ACC112 (cell line): ENCODE measurements at regions not wholly inside any gene's neighbourhood (a gene's known extent, or its start where the extent isn't known, plus 50 kb on each side); places are given as distances from the start of the nearest gene placed in this dataset.

Experiments used
- H2AFZ ChIP-seq: fragments of 200-600 bp; sonication (generic); one replicate; pipeline ENCODE4 v1.6.0; 2017; ENCODE audit warnings: antibody characterized with exemption, low read length; ENCODE audit not compliant: unreplicated experiment
- H3K27ac ChIP-seq: fragments of 200-600 bp; sonication (generic); 2 replicates; pipeline ENCODE4 v1.5.1; 2014; ENCODE audit warnings: low read depth, mild to moderate bottlenecking, antibody characterized with exemption, low read length, moderate library complexity
- H3K27me3 ChIP-seq: fragments of 200-600 bp; sonication (generic); 2 replicates; pipeline ENCODE4 v1.6.1; 2014; ENCODE audit warnings: mild to moderate bottlenecking, antibody characterized with exemption, low read length, moderate library complexity, mixed read lengths; ENCODE audit not compliant: insufficient read depth
- H3K36me3 ChIP-seq: fragments of 200-600 bp; sonication (generic); 2 replicates; pipeline ENCODE4 v1.6.1; 2016; ENCODE audit warnings: mild to moderate bottlenecking, antibody characterized with exemption, low read length, moderate library complexity, mixed read lengths; ENCODE audit not compliant: insufficient read depth
- H3K4me1 ChIP-seq: fragments of 200-600 bp; sonication (generic); one replicate; pipeline ENCODE4 v1.6.1; 2016; ENCODE audit warnings: low read length, mixed read lengths; ENCODE audit not compliant: insufficient read depth, unreplicated experiment, control insufficient read depth
- H3K4me3 ChIP-seq: fragments of 200-600 bp; sonication (generic); 2 replicates; pipeline ENCODE4 v1.5.1; 2014; ENCODE audit warnings: mild to moderate bottlenecking, low read depth, low read length
- H3K79me2 ChIP-seq: fragments of 200-600 bp; sonication (generic); one replicate; pipeline ENCODE4 v1.6.0; 2016; ENCODE audit warnings: low read length; ENCODE audit not compliant: control insufficient read depth, unreplicated experiment, insufficient read depth

GRCh38 chrX:5568934-5569333 is 659.7 kb downstream of the NLGN4X start:
- Histone ChIP-seq H3K27ac (no peak overlapping the region), H2AFZ (no peak overlapping the region), H3K4me1 (no peaks in the 10 kb centered on the region), H3K27me3 (no peaks in the 10 kb centered on the region), H3K4me3 (no peak overlapping the region), H3K79me2 (no peaks in the 10 kb centered on the region), H3K36me3 (no peaks in the 10 kb centered on the region)

GRCh38 chrX:5559386-5559785 is 669.3 kb downstream of the NLGN4X start:
- Histone ChIP-seq H3K4me1 (no peaks in the 10 kb centered on the region), H3K36me3 (no peaks in the 10 kb centered on the region)

GRCh38 chrX:5549512-5549911 is 679.2 kb downstream of the NLGN4X start:
- no peak overlapping the region for H3K27ac ChIP-seq
- no peak overlapping the region for H2AFZ ChIP-seq
- no peak overlapping the region for H3K4me3 ChIP-seq
- H3K27me3 ChIP-seq, result no peaks in the 10 kb centered on the region
- H3K79me2 ChIP-seq, result no peaks in the 10 kb centered on the region
- H3K36me3 ChIP-seq, result no peaks in the 10 kb centered on the region
- H3K4me1 ChIP-seq, result no peaks in the 10 kb centered on the region

More at GRCh38 chrX:5559386-5559785, 669.3 kb downstream of the NLGN4X start:
- no peak overlapping the region for H3K4me3 ChIP-seq
- H2AFZ ChIP-seq, result no peak overlapping the region
- H3K79me2 ChIP-seq, result no peaks in the 10 kb centered on the region
- H3K27ac ChIP-seq, result no peak overlapping the region
- H3K27me3 ChIP-seq, result no peaks in the 10 kb centered on the region

- Histone ChIP-seq H3K27ac (no peak overlapping the region), H3K36me3 (no peaks in the 10 kb centered on the region), H2AFZ (no peak overlapping the region), H3K79me2 (no peaks in the 10 kb centered on the region), H3K4me3 (no peak overlapping the region), H3K27me3 (no peaks in the 10 kb centered on the region), H3K4me1 (no peaks in the 10 kb centered on the region)
These were observed 691.6 kb downstream of the NLGN4X start for GRCh38 chrX:5537098-5537497.

- Histone ChIP-seq H3K4me1 (no peaks in the 10 kb centered on the region), H3K27ac (no peak overlapping the region), H2AFZ (no peak overlapping the region), H3K79me2 (no peaks in the 10 kb centered on the region), H3K27me3 (no peaks in the 10 kb centered on the region), H3K4me3 (no peak overlapping the region), H3K36me3 (no peaks in the 10 kb centered on the region)
These were observed 692.4 kb downstream of the NLGN4X start for GRCh38 chrX:5536261-5536660.

GRCh38 chrX:5528057-5528456 is 700.6 kb downstream of the NLGN4X start:
- Histone ChIP-seq H3K79me2 (no peaks in the 10 kb centered on the region), H3K4me3 (no peak overlapping the region), H3K36me3 (no peaks in the 10 kb centered on the region), H3K4me1 (no peaks in the 10 kb centered on the region), H3K27me3 (no peaks in the 10 kb centered on the region), H2AFZ (no peak overlapping the region), H3K27ac (no peak overlapping the region)

- H3K27me3 ChIP-seq, result no peaks in the 10 kb centered on the region
- H2AFZ ChIP-seq, result no peak overlapping the region
- no peak overlapping the region for H3K27ac ChIP-seq
- H3K4me3 ChIP-seq, result no peak overlapping the region
- H3K79me2 ChIP-seq, result no peaks in the 10 kb centered on the region
- no peaks in the 10 kb centered on the region for H3K4me1 ChIP-seq
- no peaks in the 10 kb centered on the region for H3K36me3 ChIP-seq
These were observed 702.5 kb downstream of the NLGN4X start for GRCh38 chrX:5526191-5526590.

GRCh38 chrX:5490786-5491563 is 737.7 kb downstream of the NLGN4X start:
- H2AFZ ChIP-seq, result no peak overlapping the region
- H3K36me3 ChIP-seq, result no peaks in the 10 kb centered on the region
- H3K27ac ChIP-seq, result no peak overlapping the region
- no peaks in the 10 kb centered on the region for H3K4me1 ChIP-seq
- no peak overlapping the region for H3K4me3 ChIP-seq
- H3K79me2 ChIP-seq, result no peaks in the 10 kb centered on the region
- no peaks in the 10 kb centered on the region for H3K27me3 ChIP-seq

GRCh38 chrX:5474282-5474681 is 754.4 kb downstream of the NLGN4X start:
- H2AFZ ChIP-seq, result no peak overlapping the region
- no peaks in the 10 kb centered on the region for H3K79me2 ChIP-seq
- H3K36me3 ChIP-seq, result no peaks in the 10 kb centered on the region
- H3K4me3 ChIP-seq, result no peak overlapping the region
- no peak overlapping the region for H3K27ac ChIP-seq
- H3K27me3 ChIP-seq, result no peaks in the 10 kb centered on the region
- no peaks in the 10 kb centered on the region for H3K4me1 ChIP-seq

GRCh38 chrX:5458300-5458842 is 770.3 kb downstream of the NLGN4X start:
- Histone ChIP-seq H3K27me3 (no peaks in the 10 kb centered on the region), H3K79me2 (no peaks in the 10 kb centered on the region), H3K36me3 (no peaks in the 10 kb centered on the region), H3K4me3 (no peak overlapping the region), H3K27ac (no peak overlapping the region), H2AFZ (no peak overlapping the region), H3K4me1 (no peaks in the 10 kb centered on the region)

- H2AFZ ChIP-seq, result no peak overlapping the region
- no peaks in the 10 kb centered on the region for H3K36me3 ChIP-seq
- H3K79me2 ChIP-seq, result no peaks in the 10 kb centered on the region
- H3K27ac ChIP-seq, result no peak overlapping the region
- H3K4me3 ChIP-seq, result no peak overlapping the region
- no peaks in the 10 kb centered on the region for H3K27me3 ChIP-seq
- no peaks in the 10 kb centered on the region for H3K4me1 ChIP-seq
These were observed 779.3 kb downstream of the NLGN4X start for GRCh38 chrX:5449323-5449722.
